ENCODE measurements at regions not wholly inside any gene's neighbourhood (a gene's known extent, or its start where the extent isn't known, plus 50 kb on each side); places are given as distances from the start of the nearest gene placed in this dataset.

DNA sequence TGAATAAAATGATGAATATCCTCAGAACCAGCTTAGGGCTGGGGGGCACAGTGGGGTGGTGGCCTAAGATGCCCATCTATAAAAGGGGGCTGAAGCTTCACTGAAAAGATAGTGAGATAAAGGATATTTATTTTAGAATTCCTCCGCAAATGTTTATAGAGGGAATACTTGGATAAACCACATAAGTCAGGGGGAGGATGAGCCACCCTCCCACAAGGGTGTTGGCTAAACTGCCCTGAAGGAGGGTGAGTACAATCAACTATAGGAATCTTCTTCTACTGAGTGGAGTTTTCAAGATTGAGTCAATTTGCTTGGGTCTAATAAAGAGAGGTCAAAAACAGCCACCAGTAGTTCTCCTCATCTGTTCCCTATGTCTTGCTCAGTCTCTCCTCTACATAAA lies 114.5 kb upstream of the TANK start:
- FAIRE-seq (no peak), DNase-seq (no peak)
- H3K9me3 ChIP-seq (ENCODE audit: control insufficient read depth in 2 of 3, insufficient read depth in 1 of 3, low read length in 3 of 3), result no peaks in the 10 kb centered on the region
- intact Hi-C loops (cut with DNase I), result no loop called here
- no peaks in the 10 kb centered on the region for H3K4me1 ChIP-seq (ENCODE audit: control insufficient read depth in 2 of 3, insufficient read depth in 2 of 3, low read depth in 1 of 3, low read length in 3 of 3)
- no peaks in the 10 kb centered on the region for H3K36me3 ChIP-seq (ENCODE audit: control insufficient read depth in 2 of 3, insufficient read depth in 3 of 3, low read length in 3 of 3)
- H3K27me3 ChIP-seq (ENCODE audit: control insufficient read depth, insufficient read depth, low read length), result no peaks in the 10 kb centered on the region
- no peak overlapping the region for H3K4me3 ChIP-seq (ENCODE audit: low read length in 3 of 3)
- no peak overlapping the region for H3K9ac ChIP-seq (ENCODE audit: low read length in 3 of 3)
- no peak overlapping the region for H3K27ac ChIP-seq (ENCODE audit: low read depth in 2 of 2, low read length in 2 of 2)
- no peak for TF ChIP-seq CTCF (IDR thresholded peaks at IDR 0.05; ENCODE audit: borderline replicate concordance, extremely low read depth, insufficient read depth)

- no peak overlapping the region for H3K27ac ChIP-seq (ENCODE audit: low read depth in 2 of 2, low read length in 2 of 2)
- no peak overlapping the region for H3K9ac ChIP-seq (ENCODE audit: low read length in 3 of 3)
- no peaks in the 10 kb centered on the region for H3K36me3 ChIP-seq (ENCODE audit: control insufficient read depth in 2 of 3, insufficient read depth in 3 of 3, low read length in 3 of 3)
- intact Hi-C loops (cut with DNase I), result no loop called here
- H3K4me1 ChIP-seq (ENCODE audit: control insufficient read depth in 2 of 3, insufficient read depth in 2 of 3, low read depth in 1 of 3, low read length in 3 of 3), result no peaks in the 10 kb centered on the region
- FAIRE-seq, result no peak
- no peak for TF ChIP-seq CTCF (IDR thresholded peaks at IDR 0.05; ENCODE audit: borderline replicate concordance, extremely low read depth, insufficient read depth)
- no peak for DNase-seq
- H3K9me3 ChIP-seq (ENCODE audit: control insufficient read depth in 2 of 3, insufficient read depth in 1 of 3, low read length in 3 of 3), result no peaks in the 10 kb centered on the region
- no peaks in the 10 kb centered on the region for H3K27me3 ChIP-seq (ENCODE audit: control insufficient read depth, insufficient read depth, low read length)
- H3K4me3 ChIP-seq (ENCODE audit: low read length in 3 of 3), result no peak overlapping the region
These were observed 113.4 kb upstream of the TANK start for GRCh38 chr2:161046876-161047275.

- Histone ChIP-seq H3K4me1 (ENCODE audit: control insufficient read depth in 2 of 3, insufficient read depth in 2 of 3, low read depth in 1 of 3, low read length in 3 of 3) (no peaks in the 10 kb centered on the region), H3K27me3 (ENCODE audit: control insufficient read depth, insufficient read depth, low read length) (no peaks in the 10 kb centered on the region), H3K4me3 (ENCODE audit: low read length in 3 of 3) (no peak overlapping the region), H3K36me3 (ENCODE audit: control insufficient read depth in 2 of 3, insufficient read depth in 3 of 3, low read length in 3 of 3) (no peaks in the 10 kb centered on the region), H3K27ac (ENCODE audit: low read depth in 2 of 2, low read length in 2 of 2) (no peak overlapping the region), H3K9me3 (ENCODE audit: control insufficient read depth in 2 of 3, insufficient read depth in 1 of 3, low read length in 3 of 3) (no peaks in the 10 kb centered on the region), H3K9ac (ENCODE audit: low read length in 3 of 3) (no peak overlapping the region)
- intact Hi-C loops (cut with DNase I), result no loop called here
- TF ChIP-seq CTCF (IDR thresholded peaks at IDR 0.05; ENCODE audit: borderline replicate concordance, extremely low read depth, insufficient read depth), result no peak
- FAIRE-seq (no peak), DNase-seq (no peak)
These were observed 111.9 kb upstream of the TANK start for GRCh38 chr2:161048317-161048716.

DNA sequence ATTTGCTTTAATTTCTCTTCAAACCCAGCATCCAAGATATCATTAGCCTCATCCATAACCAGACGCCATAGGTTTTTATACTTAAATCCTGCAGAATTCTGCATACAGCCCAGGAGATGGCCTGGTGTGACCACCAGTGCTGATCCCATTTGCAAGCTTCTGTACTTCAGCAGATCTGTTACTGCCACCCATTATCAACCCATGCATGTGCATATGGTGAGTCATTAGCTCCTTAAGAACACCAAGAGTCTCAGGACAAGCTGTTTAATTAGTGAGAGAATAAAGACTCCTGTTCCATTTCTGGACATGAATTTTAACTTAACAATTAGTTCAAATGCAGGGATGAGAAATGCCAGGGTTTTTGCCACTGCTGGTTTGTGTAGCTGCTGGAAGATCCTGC lies 110.7 kb upstream of the TANK start:
- no peak overlapping the region for H3K4me3 ChIP-seq (ENCODE audit: low read length in 3 of 3)
- H3K9ac ChIP-seq (ENCODE audit: low read length in 3 of 3), result no peak overlapping the region
- no peak overlapping the region for H3K27ac ChIP-seq (ENCODE audit: low read depth in 2 of 2, low read length in 2 of 2)
- intact Hi-C loops (cut with DNase I), result no loop called here
- DNase-seq (no peak), FAIRE-seq (no peak)
- no peak for TF ChIP-seq CTCF (IDR thresholded peaks at IDR 0.05; ENCODE audit: borderline replicate concordance, extremely low read depth, insufficient read depth)
- no peaks in the 10 kb centered on the region for H3K27me3 ChIP-seq (ENCODE audit: control insufficient read depth, insufficient read depth, low read length)
- H3K4me1 ChIP-seq (ENCODE audit: control insufficient read depth in 2 of 3, insufficient read depth in 2 of 3, low read depth in 1 of 3, low read length in 3 of 3), result no peaks in the 10 kb centered on the region
- no peaks in the 10 kb centered on the region for H3K9me3 ChIP-seq (ENCODE audit: control insufficient read depth in 2 of 3, insufficient read depth in 1 of 3, low read length in 3 of 3)
- H3K36me3 ChIP-seq (ENCODE audit: control insufficient read depth in 2 of 3, insufficient read depth in 3 of 3, low read length in 3 of 3), result no peaks in the 10 kb centered on the region
